Tibial artery (tissue), 4 donors: ENCODE measurements at regions not wholly inside any gene's neighbourhood (a gene's known extent, or its start where the extent isn't known, plus 50 kb on each side); places are given as distances from the start of the nearest gene placed in this dataset.

Experiments
- DNase-seq, 2 donors: peaks; one replicate each; pipeline ENCODE4 v3.0.0-alpha.2; 2019
- H3K27ac ChIP-seq, 2 donors: fragments of 200-600 bp; sonication (generic) in 1 of 2; 1 replicate in 1 of 2; 2 replicates in 1 of 2; pipeline ENCODE4 v1.5.1; 2018 to 2019; ENCODE audit warnings: mild to moderate bottlenecking in 1 of 2
- H3K27me3 ChIP-seq, 2 donors: fragments of 200-600 bp; sonication (generic) in 1 of 2; one replicate each; pipeline versions ENCODE4 v1.5.1 to v1.6.0; 2016 to 2019
- H3K36me3 ChIP-seq, 3 donors: fragments of 200-600 bp; sonication (generic) in 2 of 3; one replicate each; pipeline ENCODE4 v1.5.1; 2016 to 2019; ENCODE audit warnings: mild to moderate bottlenecking in 2 of 3
- H3K4me1 ChIP-seq, 4 donors: fragments of 200-600 bp; sonication (generic) in 2 of 4; 1 replicate in 3 of 4; 2 replicates in 1 of 4; pipeline ENCODE4 v1.5.1; 2016 to 2019
- H3K4me3 ChIP-seq, 2 donors: fragments of 200-600 bp; sonication (generic) in 1 of 2; 1 replicate in 1 of 2; 2 replicates in 1 of 2; pipeline ENCODE4 v1.5.1; 2018 to 2019; ENCODE audit warnings: mild to moderate bottlenecking in 2 of 2
- H3K9me3 ChIP-seq, 3 donors: fragments of 200-600 bp; sonication (generic) in 1 of 3; one replicate each; pipeline ENCODE4 v1.5.1; 2016 to 2019
- CTCF ChIP-seq, 2 experiments: fragments of 200-600 bp in 1 of 2; fragments of 450-650 bp in 1 of 2; IDR thresholded peaks; one replicate each; pipeline ENCODE4 v1.5.1; 2017 to 2019; ENCODE audit warnings: antibody characterized with exemption in 2 of 2, mild to moderate bottlenecking in 1 of 2, moderate library complexity in 1 of 2
- intact Hi-C: fragments of 100-400 bp; cut with DNase I; formaldehyde crosslinking; loops from one replicate; pipeline ENCODE4 v1.15.0; 2023; ENCODE audit warnings: low total_unique reads

DNA sequence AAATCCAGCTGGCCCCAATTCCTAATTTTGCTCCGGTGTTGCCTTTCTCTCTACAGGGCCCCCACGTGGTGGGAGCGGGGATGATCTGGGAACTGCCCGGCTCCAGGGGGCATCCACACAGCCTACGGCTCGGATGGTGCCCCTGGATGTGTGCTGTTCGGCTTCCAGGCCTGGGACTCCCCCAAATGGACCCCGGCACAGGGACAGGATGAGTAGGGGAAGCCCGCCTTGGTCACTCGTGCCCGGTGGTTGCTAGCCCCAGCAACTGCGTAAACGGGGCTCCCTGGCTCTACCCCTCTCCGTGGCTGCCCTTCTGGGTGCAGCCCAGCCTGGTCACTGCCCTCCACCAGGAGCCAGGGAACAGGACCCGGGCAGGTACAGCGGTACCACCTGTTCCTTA, 111.5 kb downstream of the TEX26 start:
- H3K36me3 ChIP-seq = no peaks in the 10 kb centered on the region
- H3K9me3 ChIP-seq = no peaks in the 10 kb centered on the region
- H3K27me3 ChIP-seq = peaks cover 0 to 2% of the 10 kb centered on the region in 2 donors
- no peak for DNase-seq
- H3K4me3 ChIP-seq = no peak overlapping the region
- peaks cover 0 to 21% (median 14%) of the 10 kb centered on the region in 4 donors for H3K4me1 ChIP-seq
- no peak for TF ChIP-seq CTCF (IDR thresholded peaks at IDR 0.05)
- H3K27ac ChIP-seq = no peak overlapping the region
- intact Hi-C loops = loop anchor here (5.0 to 10.0 kb wide), 4 partner anchors 239 to 909 kb away; partner anchors contain the start of gene HMGB1

GRCh38 chr13:31042481-31043165, 110.2 kb downstream of the TEX26 start:
- Histone ChIP-seq H3K4me1 (peaks cover 0 to 21% (median 14%) of the 10 kb centered on the region in 4 donors), H3K9me3 (no peaks in the 10 kb centered on the region), H3K27me3 (peaks cover 0 to 2% of the 10 kb centered on the region in 2 donors), H3K36me3 (no peaks in the 10 kb centered on the region), H3K4me3 (no peak overlapping the region), H3K27ac (no peak overlapping the region)
- intact Hi-C loops = loop anchor here (5.0 to 10.0 kb wide), 4 partner anchors 238 to 908 kb away; partner anchors contain the start of gene HMGB1
- TF ChIP-seq CTCF (IDR thresholded peaks at IDR 0.05) = no peak
- no peak for DNase-seq

DNA sequence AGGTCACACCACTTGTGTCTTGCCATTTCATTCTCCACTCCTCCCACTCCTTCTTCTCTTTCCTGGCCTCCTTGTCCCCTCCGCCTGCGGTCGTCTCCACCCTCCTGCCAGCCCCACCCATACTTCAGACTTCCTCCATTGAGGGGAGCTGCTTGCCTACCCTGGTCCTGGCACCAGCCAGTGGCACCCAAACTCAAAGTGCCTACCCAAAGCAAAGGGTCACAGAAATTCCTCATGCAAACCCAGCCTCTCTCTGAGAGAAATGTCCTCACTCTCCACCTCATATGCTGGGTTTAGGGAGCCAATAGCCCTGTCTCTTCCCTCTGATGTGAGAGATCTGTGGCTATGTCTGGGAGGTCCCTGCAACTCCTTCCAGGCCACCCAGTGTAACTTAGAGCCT, 109.6 kb downstream of the TEX26 start:
- Histone ChIP-seq H3K9me3 (no peaks in the 10 kb centered on the region), H3K4me3 (no peak overlapping the region), H3K36me3 (no peaks in the 10 kb centered on the region), H3K4me1 (peaks cover 0 to 21% (median 14%) of the 10 kb centered on the region in 4 donors), H3K27me3 (peaks cover 0 to 2% of the 10 kb centered on the region in 2 donors), H3K27ac (no peak overlapping the region)
- TF ChIP-seq CTCF (IDR thresholded peaks at IDR 0.05) = no peak
- no peak for DNase-seq
- intact Hi-C loops = loop anchor here (5.0 to 10.0 kb wide), 4 partner anchors 237 to 907 kb away; partner anchors contain the start of gene HMGB1

- H3K27me3 ChIP-seq = peaks cover 0 to 3% of the 10 kb centered on the region in 2 donors
- peaks cover 0 to 9% (median 1%) of the 10 kb centered on the region in 4 donors for H3K4me1 ChIP-seq
- H3K27ac ChIP-seq = no peak overlapping the region
- no peaks in the 10 kb centered on the region for H3K36me3 ChIP-seq
- intact Hi-C loops = no loop called here
- H3K4me3 ChIP-seq = no peak overlapping the region
- H3K9me3 ChIP-seq = no peaks in the 10 kb centered on the region
- DNase-seq = no peak
- no peak for TF ChIP-seq CTCF (IDR thresholded peaks at IDR 0.05)
Observed at GRCh38 chr13:31038834-31039552, 106.5 kb downstream of the TEX26 start.

DNA sequence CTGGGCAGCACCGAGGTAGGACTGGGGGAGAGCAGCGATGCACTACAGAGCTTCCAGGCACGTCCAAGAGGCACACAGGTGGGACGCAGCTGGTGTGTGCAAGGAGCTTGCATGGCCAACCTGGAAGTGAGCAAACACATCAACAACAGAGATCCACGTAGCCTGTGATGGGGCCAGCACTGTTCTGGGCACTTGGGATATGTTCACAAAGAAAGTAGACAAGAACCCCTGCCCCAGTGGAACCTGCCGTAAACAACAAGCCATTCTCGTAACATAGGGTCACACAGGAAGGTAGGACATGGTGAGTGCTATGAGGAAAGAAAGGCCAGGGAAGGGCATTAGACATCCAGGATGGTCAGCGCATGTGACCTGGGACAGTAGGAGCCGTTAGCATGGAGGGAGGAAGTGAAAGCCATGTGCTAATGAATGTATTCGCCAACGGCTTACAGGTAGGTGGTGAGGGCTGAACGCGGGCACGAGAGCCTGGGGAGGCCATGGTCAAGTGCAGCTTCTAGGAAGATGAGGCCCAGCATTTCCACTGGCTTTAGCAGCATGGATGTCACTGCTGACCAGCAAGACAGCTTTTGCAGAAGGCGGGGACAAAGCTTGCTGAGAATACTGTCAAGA, 105.5 kb downstream of the TEX26 start:
- H3K27me3 ChIP-seq = peaks cover 0 to 2% of the 10 kb centered on the region in 2 donors
- intact Hi-C loops = no loop called here
- no peak for DNase-seq
- peaks cover 0 to 7% (median 0%) of the 10 kb centered on the region in 4 donors for H3K4me1 ChIP-seq
- no peak overlapping the region for H3K27ac ChIP-seq
- no peaks in the 10 kb centered on the region for H3K9me3 ChIP-seq
- no peak overlapping the region for H3K4me3 ChIP-seq
- H3K36me3 ChIP-seq = no peaks in the 10 kb centered on the region
- no peak for TF ChIP-seq CTCF (IDR thresholded peaks at IDR 0.05)
